GM12891 (cell line): ENCODE measurements at regions not wholly inside any gene's neighbourhood (a gene's known extent, or its start where the extent isn't known, plus 50 kb on each side); places are given as distances from the start of the nearest gene placed in this dataset.
"Not testable (repeated sequence)": the region's sequence is repeated elsewhere in the genome, so short reads cannot be mapped to it uniquely, and the experiment has no call there.

Source experiments
- DNase-seq: peaks from one replicate; pipeline ENCODE4 v3.0.0; 2011; ENCODE audit warnings: low spot score; ENCODE audit not compliant: insufficient read length
- FAIRE-seq: peaks from 2 replicates; lab custom pipeline; 2011; peaks lifted over from hg19 to GRCh38; lab: Jason Lieb, UNC
- PAX5 ChIP-seq: IDR thresholded peaks from 2 replicates; pipeline ENCODE4 v1.6.1; 2011; ENCODE audit warnings: low read length, moderate library complexity, mild to moderate bottlenecking; ENCODE audit not compliant: insufficient read depth, severe bottlenecking
- POLR2A ChIP-seq: IDR thresholded peaks from 2 replicates; pipeline ENCODE4 v1.6.1; 2011; ENCODE audit warnings: low read depth, low read length, control low read depth
- POLR2AphosphoS5 ChIP-seq: IDR thresholded peaks from 2 replicates; pipeline ENCODE4 v1.6.1; 2011; ENCODE audit warnings: low read depth, low read length, control low read depth
- POU2F2 ChIP-seq: IDR thresholded peaks from 2 replicates; pipeline ENCODE4 v1.6.1; 2011; ENCODE audit warnings: low read depth, mild to moderate bottlenecking, control low read depth, low read length, moderate library complexity
- SPI1 ChIP-seq: IDR thresholded peaks from 2 replicates; pipeline ENCODE4 v1.6.1; 2011; ENCODE audit warnings: low read depth, low read length, control low read depth
- TAF1 ChIP-seq: IDR thresholded peaks from 2 replicates; pipeline ENCODE4 v1.6.1; 2011; ENCODE audit warnings: low read depth, low read length, control low read depth

- FAIRE-seq, result no peak
- TF ChIP-seq POLR2A, result no peak
- TF ChIP-seq PAX5, result no peak
- no peak for TF ChIP-seq POLR2AphosphoS5
- no peak for TF ChIP-seq POU2F2
- TF ChIP-seq TAF1, result no peak
- TF ChIP-seq SPI1, result no peak
- no peak for DNase-seq
These were observed 688.0 kb upstream of the CTNND2 start for GRCh38 chr5:12592228-12592627.

DNA sequence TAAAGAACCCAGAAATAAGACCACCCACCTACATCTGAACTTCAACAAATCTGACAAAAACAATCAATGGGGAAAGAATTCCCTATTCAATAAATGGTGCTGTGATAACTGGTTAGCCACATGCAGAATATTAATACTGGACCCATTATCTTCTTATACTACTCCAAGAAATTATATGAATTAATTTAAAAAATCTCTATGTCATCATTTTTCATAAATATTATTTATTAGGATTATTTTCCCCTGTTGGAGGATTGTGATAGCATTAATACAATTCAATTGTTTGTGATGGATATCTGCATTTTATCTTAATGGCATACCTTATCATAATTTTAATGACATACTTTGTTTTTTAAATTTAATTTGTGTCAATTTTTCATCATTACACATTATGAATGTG lies 682.2 kb upstream of the CTNND2 start:
- no peak for FAIRE-seq
- no peak for DNase-seq
- TF ChIP-seq POU2F2 (no peak), POLR2AphosphoS5 (no peak), TAF1 (no peak), POLR2A (no peak), PAX5 (no peak), SPI1 (no peak)

DNA sequence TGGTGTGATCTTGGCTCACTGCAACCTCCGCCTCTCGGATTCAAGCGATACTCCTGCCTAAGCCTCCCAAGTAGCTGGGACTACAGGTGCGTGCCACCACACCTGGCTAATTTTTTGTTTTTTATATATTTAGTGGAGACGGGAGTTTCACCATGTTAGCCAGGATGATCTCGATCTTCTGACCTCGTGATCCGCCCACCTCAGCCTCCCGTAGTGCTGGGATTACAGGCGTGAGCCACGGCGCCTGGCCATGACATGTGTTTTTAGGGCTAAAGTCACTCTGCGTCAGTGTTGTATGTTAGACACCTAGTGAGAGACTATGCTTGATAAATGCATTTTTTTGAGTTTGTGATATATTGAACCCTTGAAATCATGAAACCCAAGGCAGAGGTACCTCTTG lies 674.6 kb upstream of the CTNND2 start:
- DNase-seq, result not testable (repeated sequence)

GRCh38 chr5:12576953-12577352 lies 672.7 kb upstream of the CTNND2 start:
- DNase-seq, FAIRE-seq: not testable (repeated sequence)

More for the DNA sequence above, 674.6 kb upstream of the CTNND2 start:
- FAIRE-seq, result not testable (repeated sequence)

DNA sequence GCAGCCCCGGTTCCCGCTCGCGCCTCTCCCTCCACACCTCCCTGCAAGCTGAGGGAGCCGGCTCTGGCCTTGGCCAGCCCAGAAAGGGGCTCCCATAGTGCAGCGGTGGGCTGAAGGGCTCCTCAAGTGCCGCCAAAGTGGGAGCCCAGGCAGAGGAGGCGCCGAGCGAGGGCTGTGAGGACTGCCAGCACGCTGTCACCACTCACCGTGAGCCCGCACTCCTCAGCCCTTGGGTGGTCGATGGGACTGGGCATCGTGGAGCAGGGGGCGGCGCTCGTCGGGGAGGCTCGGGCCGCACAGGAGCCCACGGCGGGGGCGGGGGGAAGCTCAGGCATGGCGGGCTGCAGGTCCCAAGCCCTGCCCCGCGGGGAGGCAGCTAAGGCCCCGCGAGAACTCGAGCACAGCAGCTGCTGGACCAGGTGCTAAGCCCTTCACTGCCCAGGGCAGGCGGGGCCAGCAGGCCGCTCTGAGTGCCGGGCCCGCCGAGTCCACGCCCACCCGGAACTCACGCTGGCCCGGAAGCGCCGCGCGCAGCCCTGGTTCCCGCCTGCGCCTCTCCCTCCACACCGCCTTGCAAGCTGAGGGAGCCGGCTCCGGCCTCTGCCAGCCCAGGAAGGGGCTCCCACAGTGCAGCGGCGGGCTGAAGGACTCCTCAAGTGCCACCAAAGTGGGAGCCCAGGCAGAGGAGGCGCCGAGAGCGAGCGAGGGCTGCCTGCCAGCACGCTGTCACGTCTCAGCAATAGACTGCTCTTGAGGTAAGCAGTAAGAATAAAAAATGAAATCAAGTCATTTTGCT lies 670.2 kb upstream of the CTNND2 start:
- FAIRE-seq, DNase-seq: not testable (repeated sequence)

- FAIRE-seq, result not testable (repeated sequence)
These were observed 669.7 kb upstream of the CTNND2 start for GRCh38 chr5:12573916-12574297.

DNA sequence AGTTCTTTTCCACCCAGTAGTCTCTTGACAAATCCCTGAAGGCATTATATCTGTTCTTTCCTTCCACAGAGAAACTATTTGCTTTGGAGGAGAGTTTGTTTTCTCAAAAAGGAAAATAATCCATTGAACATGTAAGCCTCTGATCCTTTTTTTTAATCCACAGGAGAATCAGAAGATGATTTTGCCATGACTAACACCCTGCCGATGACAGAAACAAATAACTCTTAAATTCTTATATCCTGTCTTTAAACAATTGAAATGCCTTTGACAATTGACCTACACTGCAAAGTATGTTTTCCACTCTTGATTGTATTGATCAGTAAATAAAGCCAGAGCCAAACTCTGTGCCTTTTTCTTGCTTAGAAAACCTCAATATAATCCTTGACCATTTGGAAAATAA lies 666.4 kb upstream of the CTNND2 start:
- FAIRE-seq (no peak), DNase-seq (no peak)
- TF ChIP-seq POU2F2, result no peak
- no peak for TF ChIP-seq TAF1
- TF ChIP-seq PAX5, result no peak
- TF ChIP-seq POLR2AphosphoS5, result no peak
- TF ChIP-seq POLR2A, result no peak
- no peak for TF ChIP-seq SPI1

More at GRCh38 chr5:12573916-12574297, 669.7 kb upstream of the CTNND2 start:
- not testable (repeated sequence) for DNase-seq

GRCh38 chr5:12566441-12566840 lies 662.2 kb upstream of the CTNND2 start:
- DNase-seq, result no peak
- TF ChIP-seq POU2F2 (no peak), TAF1 (no peak), POLR2A (no peak), POLR2AphosphoS5 (no peak), PAX5 (no peak), SPI1 (no peak)
- no peak for FAIRE-seq

- TF ChIP-seq SPI1, result no peak
- no peak for TF ChIP-seq POLR2AphosphoS5
- no peak for TF ChIP-seq POU2F2
- TF ChIP-seq POLR2A, result no peak
- TF ChIP-seq TAF1, result no peak
- TF ChIP-seq PAX5, result no peak
- no peak for DNase-seq
- FAIRE-seq, result no peak
These were observed 652.8 kb upstream of the CTNND2 start for GRCh38 chr5:12557012-12557411.

DNA sequence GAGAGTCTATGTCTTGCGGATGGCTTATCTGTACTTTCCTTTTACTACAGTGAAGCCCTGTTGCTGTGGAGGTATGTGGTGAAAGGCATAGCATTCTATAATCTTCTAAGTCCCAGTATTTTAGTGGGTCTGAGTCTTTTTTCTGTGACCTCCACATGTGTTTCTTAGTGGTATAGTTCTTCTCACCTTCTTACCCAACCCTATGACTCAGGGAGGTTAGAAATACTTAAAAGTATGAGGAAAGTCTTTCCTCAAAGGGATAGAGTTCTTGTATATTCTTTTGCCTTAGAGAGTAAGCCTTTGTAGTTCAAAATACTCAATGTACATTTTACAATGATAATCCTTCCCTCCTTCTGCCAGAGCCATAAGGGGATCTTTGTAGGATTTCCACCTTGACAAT lies 621.9 kb upstream of the CTNND2 start:
- no peak for FAIRE-seq
- TF ChIP-seq TAF1 (no peak), SPI1 (no peak), POLR2A (no peak), POLR2AphosphoS5 (no peak), PAX5 (no peak), POU2F2 (no peak)
- no peak for DNase-seq

- FAIRE-seq (no peak), DNase-seq (no peak)
- TF ChIP-seq POU2F2 (no peak), POLR2AphosphoS5 (no peak), POLR2A (no peak), PAX5 (no peak), SPI1 (no peak), TAF1 (no peak)
These were observed 617.9 kb upstream of the CTNND2 start for GRCh38 chr5:12522116-12522515.

GRCh38 chr5:12504983-12505382 lies 600.7 kb upstream of the CTNND2 start:
- FAIRE-seq, DNase-seq: not testable (repeated sequence)
